NT2/D1 (cell line): ENCODE measurements at regions not wholly inside any gene's neighbourhood (a gene's known extent, or its start where the extent isn't known, plus 50 kb on each side); places are given as distances from the start of the nearest gene placed in this dataset.

Experiments used
- YY1 ChIP-seq: IDR thresholded peaks from 2 replicates; pipeline ENCODE4 v1.6.1; 2011; ENCODE audit not compliant: insufficient read length, insufficient read depth
- ZNF274 ChIP-seq: IDR thresholded peaks from 2 replicates; pipeline ENCODE4 v1.6.1; 2011; ENCODE audit warnings: mild to moderate bottlenecking, low read depth, low read length

GRCh38 chr3:6367171-6367570 is 493.7 kb upstream of the GRM7 start:
- TF ChIP-seq ZNF274 (no peak), YY1 (no peak)
